LNCaP clone FGC (cell line): ENCODE measurements at regions not wholly inside any gene's neighbourhood (a gene's known extent, or its start where the extent isn't known, plus 50 kb on each side); places are given as distances from the start of the nearest gene placed in this dataset.
A peak's percentile ranks its signal among the peaks of the same experiment; 100 is the strongest.

Source experiments
- DNase-seq: peaks from one replicate; pipeline ENCODE4 v3.0.0-alpha.2; 2011; ENCODE audit warnings: low read depth
- H3K4me3 ChIP-seq: 2 replicates; pipeline ENCODE4 v1.5.1; 2011; ENCODE audit warnings: mild to moderate bottlenecking, low read depth, low read length, control low read depth
- CTCF ChIP-seq: IDR thresholded peaks from 2 replicates; pipeline ENCODE4 v1.5.1; 2012; ENCODE audit warnings: mild to moderate bottlenecking; ENCODE audit not compliant: control insufficient read depth, insufficient read depth; ENCODE audit errors: extremely low read depth

- H3K4me3 ChIP-seq = no peak overlapping the region
- no peak for DNase-seq
- no peak for TF ChIP-seq CTCF
These were observed 108.1 kb downstream of the GNAT3 start for GRCh38 chr7:80403686-80404241.

- TF ChIP-seq CTCF = no peak
- no peak overlapping the region for H3K4me3 ChIP-seq
- no peak for DNase-seq
These were observed 110.2 kb downstream of the GNAT3 start for GRCh38 chr7:80401708-80402107.

GRCh38 chr7:80393786-80394185 is 118.1 kb downstream of the GNAT3 start:
- TF ChIP-seq CTCF = no peak
- no peak overlapping the region for H3K4me3 ChIP-seq
- no peak for DNase-seq

GRCh38 chr7:80392229-80393169 is 119.4 kb downstream of the GNAT3 start:
- peak; percentile 55 for TF ChIP-seq CTCF
- DNase-seq = no peak
- H3K4me3 ChIP-seq = no peak overlapping the region

- TF ChIP-seq CTCF = no peak
- H3K4me3 ChIP-seq = no peak overlapping the region
- DNase-seq = no peak
These were observed 124.2 kb downstream of the GNAT3 start for GRCh38 chr7:80387634-80388193.

GRCh38 chr7:80386686-80387085 is 125.2 kb downstream of the GNAT3 start:
- no peak for DNase-seq
- TF ChIP-seq CTCF = no peak
- H3K4me3 ChIP-seq = no peak overlapping the region
